ENCODE measurements at regions not wholly inside any gene's neighbourhood (a gene's known extent, or its start where the extent isn't known, plus 50 kb on each side); places are given as distances from the start of the nearest gene placed in this dataset.

- H3K27ac ChIP-seq (replicated peaks), result no peak overlapping the region
- H3K4me3 ChIP-seq (replicated peaks; ENCODE audit: insufficient read depth, low read length), result no peak overlapping the region
- DNase-seq (ENCODE audit: low read depth in 1 of 2, low spot score in 1 of 2), result no peak
- no peak for TF ChIP-seq SPI1 (IDR thresholded peaks at IDR 0.05; ENCODE audit: borderline replicate concordance, low read depth)
- TF ChIP-seq, protein P1, sequence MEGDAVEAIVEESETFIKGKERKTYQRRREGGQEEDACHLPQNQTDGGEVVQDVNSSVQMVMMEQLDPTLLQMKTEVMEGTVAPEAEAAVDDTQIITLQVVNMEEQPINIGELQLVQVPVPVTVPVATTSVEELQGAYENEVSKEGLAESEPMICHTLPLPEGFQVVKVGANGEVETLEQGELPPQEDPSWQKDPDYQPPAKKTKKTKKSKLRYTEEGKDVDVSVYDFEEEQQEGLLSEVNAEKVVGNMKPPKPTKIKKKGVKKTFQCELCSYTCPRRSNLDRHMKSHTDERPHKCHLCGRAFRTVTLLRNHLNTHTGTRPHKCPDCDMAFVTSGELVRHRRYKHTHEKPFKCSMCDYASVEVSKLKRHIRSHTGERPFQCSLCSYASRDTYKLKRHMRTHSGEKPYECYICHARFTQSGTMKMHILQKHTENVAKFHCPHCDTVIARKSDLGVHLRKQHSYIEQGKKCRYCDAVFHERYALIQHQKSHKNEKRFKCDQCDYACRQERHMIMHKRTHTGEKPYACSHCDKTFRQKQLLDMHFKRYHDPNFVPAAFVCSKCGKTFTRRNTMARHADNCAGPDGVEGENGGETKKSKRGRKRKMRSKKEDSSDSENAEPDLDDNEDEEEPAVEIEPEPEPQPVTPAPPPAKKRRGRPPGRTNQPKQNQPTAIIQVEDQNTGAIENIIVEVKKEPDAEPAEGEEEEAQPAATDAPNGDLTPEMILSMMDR (IDR thresholded peaks at IDR 0.05; ENCODE audit: insufficient read depth, low read length), result no peak
- no peak for TF ChIP-seq REST (IDR thresholded peaks at IDR 0.05; ENCODE audit: insufficient replicate concordance, low read depth)
- no peak for TF ChIP-seq GABPA (IDR thresholded peaks at IDR 0.05; ENCODE audit: low read depth)
- no peak for TF ChIP-seq POLR2AphosphoS5 (IDR thresholded peaks at IDR 0.05; ENCODE audit: low read depth)
- no peaks in the 10 kb centered on the region for H3K27me3 ChIP-seq (ENCODE audit: insufficient read depth, poor library complexity, severe bottlenecking)
These were observed 99.6 kb downstream of the ATP6V1G3 start for GRCh38 chr1:198440842-198441241.

GRCh38 chr1:198437332-198437731 lies 103.1 kb downstream of the ATP6V1G3 start:
- H3K27ac ChIP-seq (replicated peaks), result no peak overlapping the region
- no peak for TF ChIP-seq SPI1 (IDR thresholded peaks at IDR 0.05; ENCODE audit: borderline replicate concordance, low read depth)
- TF ChIP-seq, protein P1 (IDR thresholded peaks at IDR 0.05; ENCODE audit: insufficient read depth, low read length), result no peak
- no peak for TF ChIP-seq POLR2AphosphoS5 (IDR thresholded peaks at IDR 0.05; ENCODE audit: low read depth)
- no peak for TF ChIP-seq GABPA (IDR thresholded peaks at IDR 0.05; ENCODE audit: low read depth)
- TF ChIP-seq REST (IDR thresholded peaks at IDR 0.05; ENCODE audit: insufficient replicate concordance, low read depth), result no peak
- no peak for DNase-seq (ENCODE audit: low read depth in 1 of 2, low spot score in 1 of 2)
- no peak overlapping the region for H3K4me3 ChIP-seq (replicated peaks; ENCODE audit: insufficient read depth, low read length)
- no peaks in the 10 kb centered on the region for H3K27me3 ChIP-seq (ENCODE audit: insufficient read depth, poor library complexity, severe bottlenecking)

DNA sequence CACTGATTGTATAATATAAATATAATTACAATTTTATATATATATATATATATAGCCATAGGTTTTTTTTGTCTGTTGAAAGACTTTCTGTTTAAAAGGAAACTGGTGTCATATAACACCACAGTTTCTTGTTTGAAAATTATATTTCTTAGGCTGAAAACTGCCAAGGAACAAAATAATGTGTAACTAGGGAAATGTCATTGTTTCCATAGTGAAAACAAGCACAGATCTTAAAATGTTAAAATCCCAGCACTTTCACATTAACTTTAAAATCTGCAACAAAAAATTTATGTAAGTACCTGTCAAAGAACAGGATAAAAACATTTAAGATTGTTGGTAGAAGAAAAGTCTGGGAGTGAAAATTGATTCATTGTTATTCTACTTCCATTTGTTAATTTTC lies 104.2 kb downstream of the ATP6V1G3 start:
- H3K27me3 ChIP-seq (ENCODE audit: insufficient read depth, poor library complexity, severe bottlenecking), result no peaks in the 10 kb centered on the region
- no peak overlapping the region for H3K27ac ChIP-seq (replicated peaks)
- no peak overlapping the region for H3K4me3 ChIP-seq (replicated peaks; ENCODE audit: insufficient read depth, low read length)
- no peak for TF ChIP-seq POLR2AphosphoS5 (IDR thresholded peaks at IDR 0.05; ENCODE audit: low read depth)
- TF ChIP-seq, protein P1 (IDR thresholded peaks at IDR 0.05; ENCODE audit: insufficient read depth, low read length), result no peak
- DNase-seq (ENCODE audit: low read depth in 1 of 2, low spot score in 1 of 2), result no peak

- TF ChIP-seq REST (IDR thresholded peaks at IDR 0.05; ENCODE audit: insufficient replicate concordance, low read depth) (no peak), GABPA (IDR thresholded peaks at IDR 0.05; ENCODE audit: low read depth) (no peak), POLR2AphosphoS5 (IDR thresholded peaks at IDR 0.05; ENCODE audit: low read depth) (no peak), SPI1 (IDR thresholded peaks at IDR 0.05; ENCODE audit: borderline replicate concordance, low read depth) (no peak)
- TF ChIP-seq, protein P1 (IDR thresholded peaks at IDR 0.05; ENCODE audit: insufficient read depth, low read length), result no peak
- no peak for DNase-seq (ENCODE audit: low read depth in 1 of 2, low spot score in 1 of 2)
- H3K27me3 ChIP-seq (ENCODE audit: insufficient read depth, poor library complexity, severe bottlenecking), result no peaks in the 10 kb centered on the region
- no peak overlapping the region for H3K4me3 ChIP-seq (replicated peaks; ENCODE audit: insufficient read depth, low read length)
- H3K27ac ChIP-seq (replicated peaks), result no peak overlapping the region
These were observed 105.4 kb downstream of the ATP6V1G3 start for GRCh38 chr1:198435056-198435455.
